SK-N-MC (cell line): ENCODE measurements at regions not wholly inside any gene's neighbourhood (a gene's known extent, or its start where the extent isn't known, plus 50 kb on each side); places are given as distances from the start of the nearest gene placed in this dataset.

Experiments
- EZH2 ChIP-seq: fragments of 200-600 bp; sonication (generic); IDR thresholded peaks from one replicate; pipeline ENCODE4 v1.6.1; 2017; ENCODE audit warnings: antibody characterized with exemption
- FOXP2 ChIP-seq: optimal IDR thresholded peaks from 2 replicates; pipeline ENCODE3; 2011; ENCODE audit warnings: mild to moderate bottlenecking, moderate library complexity; ENCODE audit not compliant: insufficient read depth; ENCODE audit errors: extremely low read length, control extremely low read depth
- POLR2AphosphoS5 ChIP-seq: IDR thresholded peaks from 2 replicates; pipeline ENCODE4 v1.6.1; 2012; ENCODE audit warnings: mild to moderate bottlenecking, low read depth, low read length, borderline replicate concordance

GRCh38 chr1:5637171-5637570 is 355.1 kb downstream of the NPHP4 start:
- TF ChIP-seq EZH2 (no peak), POLR2AphosphoS5 (no peak), FOXP2 (no peak)
